ENCODE measurements at regions not wholly inside any gene's neighbourhood (a gene's known extent, or its start where the extent isn't known, plus 50 kb on each side); places are given as distances from the start of the nearest gene placed in this dataset.

DNA sequence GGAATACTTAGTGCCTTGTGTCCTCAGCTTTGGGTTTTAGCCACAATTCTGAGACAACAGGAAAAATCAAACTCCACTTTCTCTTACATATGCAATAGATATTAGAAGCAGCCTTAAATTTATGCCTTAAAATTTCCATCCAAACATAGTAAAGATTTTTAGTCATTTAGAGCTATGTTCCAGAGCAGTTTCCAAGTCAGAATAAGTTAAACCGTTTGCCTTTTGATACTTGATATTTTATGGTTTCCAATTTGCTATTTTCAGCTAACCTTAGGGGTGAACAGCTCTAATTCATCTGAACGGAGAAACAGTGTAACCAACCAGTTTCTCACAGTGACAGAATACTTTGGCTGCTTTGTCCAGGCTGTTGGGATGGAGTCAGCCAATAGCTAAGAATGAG, 125.8 kb upstream of the RXFP1 start:
- POLR2A ChIA-PET = interaction anchor here (0.6 to 0.7 kb wide), 2 partner anchors 114 to 219 kb away, joined by 4 read pairs; no protein-coding TSS in a partner anchor
- H3K9me3 ChIP-seq (replicated peaks; ENCODE audit: control insufficient read depth, insufficient read depth, low read depth, low read length) = no peaks in the 10 kb centered on the region
- DNase-seq (ENCODE audit: extremely low read depth in 1 of 4, low spot score in 3 of 4) = no peak
- intact Hi-C loops (cut with micrococcal nuclease) = no loop called here
- no peak for FAIRE-seq
- 5% methylated on average over 2 of the region's 2 CpGs for WGBS (ENCODE audit: insufficient coverage, low coverage, missing lambda C conversion rate)
- in situ Hi-C loops (cut with MboI) = no loop called here
- no peak overlapping the region for H3K27ac ChIP-seq (ENCODE audit: extremely low read depth, low read depth, low read length)
- no peaks in the 10 kb centered on the region for H3K4me1 ChIP-seq (replicated peaks in 1 of 2; ENCODE audit: control insufficient read depth in 2 of 2, insufficient read depth in 2 of 2, low read length in 2 of 2)
- no peak overlapping the region for H3K4me3 ChIP-seq
- H3K9ac ChIP-seq (ENCODE audit: insufficient read depth in 1 of 2, low read depth in 2 of 2, low read length in 2 of 2) = no peak overlapping the region
- H4K20me1 ChIP-seq (replicated peaks; ENCODE audit: control insufficient read depth, insufficient read depth, low read length) = no peaks in the 10 kb centered on the region
- H3K27me3 ChIP-seq (ENCODE audit: control insufficient read depth in 2 of 2, insufficient read depth in 2 of 2, low read length in 2 of 2) = no peaks in the 10 kb centered on the region
- no peaks in the 10 kb centered on the region for H3K79me2 ChIP-seq (ENCODE audit: control insufficient read depth, insufficient read depth, low read length)
- no peaks in the 10 kb centered on the region for H3K36me3 ChIP-seq (ENCODE audit: control insufficient read depth, insufficient read depth, low read length)
- no peak for ATAC-seq
- TF ChIP-seq ARHGAP35 (IDR thresholded peaks at IDR 0.05; ENCODE audit: partially characterized antibody) (no peak), BCL6 (CRISPR knock-in tag; IDR thresholded peaks at IDR 0.05) (no peak), NR1H2 (CRISPR knock-in tag; IDR thresholded peaks at IDR 0.05) (no peak), CBX5 (IDR thresholded peaks at IDR 0.05; ENCODE audit: borderline replicate concordance, low read depth) (no peak), GATAD2A (IDR thresholded peaks at IDR 0.05) (no peak), TAF7 (tag; IDR thresholded peaks at IDR 0.05) (no peak)
- TF ChIP-seq, protein P1, sequence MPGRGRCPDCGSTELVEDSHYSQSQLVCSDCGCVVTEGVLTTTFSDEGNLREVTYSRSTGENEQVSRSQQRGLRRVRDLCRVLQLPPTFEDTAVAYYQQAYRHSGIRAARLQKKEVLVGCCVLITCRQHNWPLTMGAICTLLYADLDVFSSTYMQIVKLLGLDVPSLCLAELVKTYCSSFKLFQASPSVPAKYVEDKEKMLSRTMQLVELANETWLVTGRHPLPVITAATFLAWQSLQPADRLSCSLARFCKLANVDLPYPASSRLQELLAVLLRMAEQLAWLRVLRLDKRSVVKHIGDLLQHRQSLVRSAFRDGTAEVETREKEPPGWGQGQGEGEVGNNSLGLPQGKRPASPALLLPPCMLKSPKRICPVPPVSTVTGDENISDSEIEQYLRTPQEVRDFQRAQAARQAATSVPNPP (IDR thresholded peaks at IDR 0.05; ENCODE audit: borderline replicate concordance, insufficient read depth, insufficient read length) = no peak
- TF ChIP-seq, protein P2, sequence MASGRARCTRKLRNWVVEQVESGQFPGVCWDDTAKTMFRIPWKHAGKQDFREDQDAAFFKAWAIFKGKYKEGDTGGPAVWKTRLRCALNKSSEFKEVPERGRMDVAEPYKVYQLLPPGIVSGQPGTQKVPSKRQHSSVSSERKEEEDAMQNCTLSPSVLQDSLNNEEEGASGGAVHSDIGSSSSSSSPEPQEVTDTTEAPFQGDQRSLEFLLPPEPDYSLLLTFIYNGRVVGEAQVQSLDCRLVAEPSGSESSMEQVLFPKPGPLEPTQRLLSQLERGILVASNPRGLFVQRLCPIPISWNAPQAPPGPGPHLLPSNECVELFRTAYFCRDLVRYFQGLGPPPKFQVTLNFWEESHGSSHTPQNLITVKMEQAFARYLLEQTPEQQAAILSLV (tag; IDR thresholded peaks at IDR 0.05) = no peak
- no TSS peak for BruUV-seq (replicated peaks)
- no peak overlapping the region for H2AFZ ChIP-seq (ENCODE audit: low read depth, low read length)
- no peak overlapping the region for H3K4me2 ChIP-seq (ENCODE audit: insufficient read depth, low read length)
- CTCF ChIA-PET (ENCODE audit: low intra/inter-chr PET ratio) = interaction anchor here (0.6 kb wide), 2 partner anchors 100 to 221 kb away, joined by 3 to 6 read pairs; no protein-coding TSS in a partner anchor
- no peaks in the 10 kb centered on the region for H3K9me1 ChIP-seq (ENCODE audit: control insufficient read depth, insufficient read depth, low read length)
